SU-DHL-6 (cell line): ENCODE measurements at regions not wholly inside any gene's neighbourhood (a gene's known extent, or its start where the extent isn't known, plus 50 kb on each side); places are given as distances from the start of the nearest gene placed in this dataset.

Experiments
- H2AFZ ChIP-seq: fragments of 200-600 bp; sonication (generic); 2 replicates; pipeline ENCODE4 v1.6.1; 2014; ENCODE audit warnings: low read depth, mild to moderate bottlenecking, moderate library complexity, mixed read lengths, antibody characterized with exemption, low read length; ENCODE audit not compliant: severe bottlenecking
- H3F3A ChIP-seq: fragments of 200-600 bp; shearing (Covaris generic); 2 replicates; pipeline ENCODE4 v1.6.0; 2016; ENCODE audit warnings: antibody characterized with exemption, mild to moderate bottlenecking; ENCODE audit not compliant: insufficient read depth
- H3K27ac ChIP-seq: fragments of 200-600 bp; sonication (generic); 2 replicates; pipeline ENCODE4 v1.5.1; 2016; ENCODE audit warnings: low read depth, mild to moderate bottlenecking, low read length, moderate library complexity, mixed read lengths
- H3K27me3 ChIP-seq: fragments of 200-600 bp; sonication (generic), shearing (Covaris generic); 2 replicates; pipeline ENCODE4 v1.6.0; 2014; ENCODE audit warnings: mild to moderate bottlenecking, low read length
- H3K36me3 ChIP-seq: fragments of 200-600 bp; sonication (generic); 2 replicates; pipeline ENCODE4 v1.6.1; 2014; ENCODE audit warnings: mild to moderate bottlenecking, low read length, mixed read lengths
- H3K4me2 ChIP-seq: fragments of 300-600, 200-600 bp; shearing (Covaris generic), sonication (generic); 2 replicates; pipeline ENCODE4 v1.6.0; 2014; ENCODE audit warnings: low read length, low read depth, mild to moderate bottlenecking; ENCODE audit not compliant: poor library complexity, severe bottlenecking
- H3K4me3 ChIP-seq: fragments of 200-600 bp; sonication (generic); 2 replicates; pipeline ENCODE4 v1.5.1; 2014; ENCODE audit warnings: antibody characterized with exemption, low read length, mild to moderate bottlenecking, mixed read lengths; ENCODE audit not compliant: insufficient read depth, poor library complexity, severe bottlenecking
- H3K79me2 ChIP-seq: fragments of 200-600 bp; sonication (generic); 2 replicates; pipeline ENCODE4 v1.6.1; 2014; ENCODE audit warnings: mild to moderate bottlenecking, low read length, moderate library complexity; ENCODE audit not compliant: insufficient read depth
- H3K9ac ChIP-seq: fragments of 200-600 bp; sonication (generic); 2 replicates; pipeline ENCODE4 v1.7.0; 2014; ENCODE audit warnings: mild to moderate bottlenecking, low read length
- H3K9me2 ChIP-seq: fragments of 200-600 bp; sonication (generic); replicated peaks from 2 replicates; pipeline ENCODE4 v1.6.1; 2014; ENCODE audit warnings: low read length; ENCODE audit not compliant: insufficient read depth
- H3K9me3 ChIP-seq: fragments of 200-600 bp; sonication (generic); 2 replicates; pipeline ENCODE4 v1.6.1; 2014; ENCODE audit warnings: low read length, mixed read lengths; ENCODE audit not compliant: insufficient read depth
- H4K20me1 ChIP-seq: fragments of 200-600 bp; sonication (generic); 2 replicates; pipeline ENCODE4 v1.6.1; 2014; ENCODE audit warnings: low read depth, mild to moderate bottlenecking, antibody characterized with exemption, low read length, moderate library complexity, mixed read lengths
- EZH2phosphoT487 ChIP-seq: fragments of 200-600 bp; sonication (generic), shearing (Covaris generic); conservative IDR thresholded peaks from 2 replicates; pipeline ENCODE4 v1.6.1; 2018; ENCODE audit warnings: mild to moderate bottlenecking, antibody characterized with exemption, low read length, moderate library complexity, mixed read lengths
- TF ChIP-seq, protein P1 (sequence below): fragments of 200-600 bp; sonication (generic); IDR thresholded peaks from one replicate; pipeline ENCODE4 v1.5.1; 2017; ENCODE audit warnings: antibody characterized with exemption, mild to moderate bottlenecking, low read length, moderate library complexity; ENCODE audit not compliant: insufficient read depth, poor library complexity, severe bottlenecking

DNA sequence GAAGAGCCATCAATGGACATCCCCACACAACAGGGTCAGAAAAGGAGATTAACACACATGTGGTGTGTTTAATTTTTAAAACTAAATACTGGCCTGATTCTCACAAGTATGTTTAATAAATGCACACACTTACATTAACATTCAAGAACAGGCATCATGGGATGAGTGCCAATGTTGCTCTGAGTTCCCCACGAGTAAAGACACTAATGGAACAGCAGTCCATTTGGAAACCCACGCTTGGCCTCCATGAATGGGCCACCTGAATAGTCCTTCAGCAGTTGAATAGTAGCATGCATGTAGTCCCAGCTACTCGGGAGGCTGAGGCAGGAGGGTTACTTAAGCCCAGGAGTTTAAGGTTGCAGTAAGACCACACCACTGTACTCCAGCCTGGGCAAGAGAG, 195.2 kb upstream of the IPO5 start:
- Histone ChIP-seq H3K9ac (no peak overlapping the region), H3K27me3 (no peaks in the 10 kb centered on the region), H4K20me1 (no peaks in the 10 kb centered on the region), H3F3A (no peaks in the 10 kb centered on the region), H2AFZ (no peak overlapping the region), H3K79me2 (no peaks in the 10 kb centered on the region), H3K9me2 (no peaks in the 10 kb centered on the region), H3K9me3 (no peaks in the 10 kb centered on the region), H3K4me3 (no peak overlapping the region), H3K27ac (no peak overlapping the region), H3K36me3 (no peaks in the 10 kb centered on the region), H3K4me2 (no peak overlapping the region)
- TF ChIP-seq, protein P1, sequence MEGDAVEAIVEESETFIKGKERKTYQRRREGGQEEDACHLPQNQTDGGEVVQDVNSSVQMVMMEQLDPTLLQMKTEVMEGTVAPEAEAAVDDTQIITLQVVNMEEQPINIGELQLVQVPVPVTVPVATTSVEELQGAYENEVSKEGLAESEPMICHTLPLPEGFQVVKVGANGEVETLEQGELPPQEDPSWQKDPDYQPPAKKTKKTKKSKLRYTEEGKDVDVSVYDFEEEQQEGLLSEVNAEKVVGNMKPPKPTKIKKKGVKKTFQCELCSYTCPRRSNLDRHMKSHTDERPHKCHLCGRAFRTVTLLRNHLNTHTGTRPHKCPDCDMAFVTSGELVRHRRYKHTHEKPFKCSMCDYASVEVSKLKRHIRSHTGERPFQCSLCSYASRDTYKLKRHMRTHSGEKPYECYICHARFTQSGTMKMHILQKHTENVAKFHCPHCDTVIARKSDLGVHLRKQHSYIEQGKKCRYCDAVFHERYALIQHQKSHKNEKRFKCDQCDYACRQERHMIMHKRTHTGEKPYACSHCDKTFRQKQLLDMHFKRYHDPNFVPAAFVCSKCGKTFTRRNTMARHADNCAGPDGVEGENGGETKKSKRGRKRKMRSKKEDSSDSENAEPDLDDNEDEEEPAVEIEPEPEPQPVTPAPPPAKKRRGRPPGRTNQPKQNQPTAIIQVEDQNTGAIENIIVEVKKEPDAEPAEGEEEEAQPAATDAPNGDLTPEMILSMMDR: no peak
- TF ChIP-seq EZH2phosphoT487: no peak

- H3K27ac ChIP-seq: no peak overlapping the region
- H3K79me2 ChIP-seq: no peaks in the 10 kb centered on the region
- H4K20me1 ChIP-seq: no peaks in the 10 kb centered on the region
- H3K4me3 ChIP-seq: no peak overlapping the region
- no peak overlapping the region for H3K9ac ChIP-seq
- no peak overlapping the region for H3K4me2 ChIP-seq
- no peaks in the 10 kb centered on the region for H3K9me2 ChIP-seq
- no peaks in the 10 kb centered on the region for H3K36me3 ChIP-seq
- no peaks in the 10 kb centered on the region for H3K27me3 ChIP-seq
- no peaks in the 10 kb centered on the region for H3F3A ChIP-seq
- TF ChIP-seq, protein P1: no peak
- no peak for TF ChIP-seq EZH2phosphoT487
- no peaks in the 10 kb centered on the region for H3K9me3 ChIP-seq
- H2AFZ ChIP-seq: no peak overlapping the region
Observed at GRCh38 chr13:97761796-97762540, 191.5 kb upstream of the IPO5 start.

DNA sequence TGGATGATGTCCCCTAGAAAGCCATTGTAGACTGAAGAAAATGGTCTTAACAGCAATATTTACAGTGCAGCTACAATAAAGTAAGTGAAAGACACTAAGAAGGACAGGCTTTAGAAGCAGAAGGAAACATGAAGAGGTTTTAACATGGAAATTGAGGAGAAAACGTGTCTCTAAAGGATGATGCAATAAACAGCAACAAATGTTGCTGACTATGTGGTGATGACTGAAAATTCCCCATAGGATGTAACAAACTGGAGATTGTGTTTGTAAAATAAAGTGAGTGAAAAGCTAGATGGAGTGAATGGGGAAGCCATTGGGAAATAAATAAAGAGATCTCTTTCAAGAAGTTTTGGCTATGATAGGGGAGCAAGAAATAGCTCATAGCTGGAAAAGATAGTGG, 186.7 kb upstream of the IPO5 start:
- no peak overlapping the region for H3K9ac ChIP-seq

More for the DNA sequence above, 186.7 kb upstream of the IPO5 start:
- no peaks in the 10 kb centered on the region for H4K20me1 ChIP-seq
- TF ChIP-seq, protein P1: no peak
- TF ChIP-seq EZH2phosphoT487: no peak
- no peaks in the 10 kb centered on the region for H3F3A ChIP-seq
- no peaks in the 10 kb centered on the region for H3K27me3 ChIP-seq
- no peak overlapping the region for H3K4me2 ChIP-seq
- no peak overlapping the region for H3K27ac ChIP-seq
- no peaks in the 10 kb centered on the region for H3K36me3 ChIP-seq
- no peaks in the 10 kb centered on the region for H3K9me3 ChIP-seq
- no peak overlapping the region for H2AFZ ChIP-seq
- no peak overlapping the region for H3K4me3 ChIP-seq
- H3K79me2 ChIP-seq: no peaks in the 10 kb centered on the region
- no peaks in the 10 kb centered on the region for H3K9me2 ChIP-seq
